ENCODE measurements at regions not wholly inside any gene's neighbourhood (a gene's known extent, or its start where the extent isn't known, plus 50 kb on each side); places are given as distances from the start of the nearest gene placed in this dataset.

DNA sequence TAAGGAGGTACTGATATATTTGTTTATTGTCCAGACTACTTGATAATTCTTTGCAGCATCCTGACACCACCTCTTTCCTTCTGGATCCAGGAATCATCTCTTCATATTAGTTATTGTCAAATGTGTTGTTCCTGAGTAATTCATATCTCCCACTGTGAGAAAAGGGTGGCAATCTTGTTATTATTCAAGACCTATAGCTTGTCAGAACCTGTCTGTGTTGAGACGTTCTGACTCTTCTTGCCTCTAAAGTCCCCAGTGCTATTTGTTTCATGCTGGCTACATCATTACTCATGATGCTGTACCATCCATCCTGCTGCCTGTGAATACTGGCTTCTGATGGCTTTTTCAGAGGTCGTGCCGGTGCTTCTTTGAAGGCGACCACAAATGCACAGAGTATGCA, 68.7 kb upstream of the TAF11L2 start:
- Histone ChIP-seq H3K9me3 (replicated peaks; ENCODE audit: control insufficient read depth, insufficient read depth, low read length) (no peaks in the 10 kb centered on the region), H3K4me3 (replicated peaks in 1 of 3; ENCODE audit: insufficient read depth in 1 of 3, low read depth in 1 of 3, low read length in 3 of 3) (no peak overlapping the region), H3K36me3 (ENCODE audit: control insufficient read depth in 2 of 2, extremely low read depth in 1 of 2, insufficient read depth in 2 of 2, low read length in 2 of 2) (no peaks in the 10 kb centered on the region), H3K79me2 (ENCODE audit: control insufficient read depth, insufficient read depth, low read length) (no peaks in the 10 kb centered on the region), H3K9me1 (replicated peaks; ENCODE audit: control insufficient read depth, extremely low read depth, insufficient read depth, low read length) (no peaks in the 10 kb centered on the region), H2AFZ (ENCODE audit: low read depth, low read length) (no peak overlapping the region), H3K4me1 (ENCODE audit: control insufficient read depth, extremely low read depth, insufficient read depth, low read length) (no peaks in the 10 kb centered on the region), H3K4me2 (ENCODE audit: insufficient read depth, low read length) (no peak overlapping the region), H3K9ac (replicated peaks; ENCODE audit: extremely low read depth, insufficient read depth, low read length) (no peak overlapping the region), H4K20me1 (replicated peaks; ENCODE audit: control insufficient read depth, extremely low read depth, insufficient read depth, low read length) (no peaks in the 10 kb centered on the region), H3K27ac (ENCODE audit: insufficient read depth, low read depth, low read length) (no peak overlapping the region), H3K27me3 (ENCODE audit: control insufficient read depth in 2 of 2, insufficient read depth in 2 of 2, low read length in 2 of 2) (peaks cover 2 to 5% of the 10 kb centered on the region in 2 experiments)
- ChIA-PET CTCF (no interaction called here), POLR2A (no interaction called here)
- FAIRE-seq, result no peak
- dilution Hi-C loops (cut with MboI; ENCODE audit: extremely low pct_ligation_motif_present, low sequenced_read_pairs), result no loop called here
- DNase-seq (ENCODE audit: low read depth, low spot score), result no peak
- intact Hi-C loops (cut with micrococcal nuclease), result no loop called here
- BruUV-seq (replicated peaks), result no TSS peak
- no peak for TF ChIP-seq FOS (IDR thresholded peaks at IDR 0.05; ENCODE audit: borderline replicate concordance, insufficient read depth, low read length)
- no peak for TF ChIP-seq POLR2AphosphoS5 (IDR thresholded peaks at IDR 0.05; ENCODE audit: insufficient read depth, low read depth, low read length)
- TF ChIP-seq EZH2 (IDR thresholded peaks at IDR 0.05; ENCODE audit: borderline replicate concordance, low read depth, low read length, severe bottlenecking), result no peak
- no peak for TF ChIP-seq POLR2A (IDR thresholded peaks at IDR 0.05; ENCODE audit: low read depth, low read length)
- TF ChIP-seq GATA2 (IDR thresholded peaks at IDR 0.05; ENCODE audit: insufficient read depth, insufficient read length, low read depth, low read length), result no peak
- TF ChIP-seq MYC (IDR thresholded peaks at IDR 0.05; ENCODE audit: low read depth, low read length), result no peak
- TF ChIP-seq, protein P1, sequence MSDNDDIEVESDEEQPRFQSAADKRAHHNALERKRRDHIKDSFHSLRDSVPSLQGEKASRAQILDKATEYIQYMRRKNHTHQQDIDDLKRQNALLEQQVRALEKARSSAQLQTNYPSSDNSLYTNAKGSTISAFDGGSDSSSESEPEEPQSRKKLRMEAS (IDR thresholded peaks at IDR 0.05; ENCODE audit: insufficient read depth, insufficient read length), result no peak
- TF ChIP-seq, protein P2, sequence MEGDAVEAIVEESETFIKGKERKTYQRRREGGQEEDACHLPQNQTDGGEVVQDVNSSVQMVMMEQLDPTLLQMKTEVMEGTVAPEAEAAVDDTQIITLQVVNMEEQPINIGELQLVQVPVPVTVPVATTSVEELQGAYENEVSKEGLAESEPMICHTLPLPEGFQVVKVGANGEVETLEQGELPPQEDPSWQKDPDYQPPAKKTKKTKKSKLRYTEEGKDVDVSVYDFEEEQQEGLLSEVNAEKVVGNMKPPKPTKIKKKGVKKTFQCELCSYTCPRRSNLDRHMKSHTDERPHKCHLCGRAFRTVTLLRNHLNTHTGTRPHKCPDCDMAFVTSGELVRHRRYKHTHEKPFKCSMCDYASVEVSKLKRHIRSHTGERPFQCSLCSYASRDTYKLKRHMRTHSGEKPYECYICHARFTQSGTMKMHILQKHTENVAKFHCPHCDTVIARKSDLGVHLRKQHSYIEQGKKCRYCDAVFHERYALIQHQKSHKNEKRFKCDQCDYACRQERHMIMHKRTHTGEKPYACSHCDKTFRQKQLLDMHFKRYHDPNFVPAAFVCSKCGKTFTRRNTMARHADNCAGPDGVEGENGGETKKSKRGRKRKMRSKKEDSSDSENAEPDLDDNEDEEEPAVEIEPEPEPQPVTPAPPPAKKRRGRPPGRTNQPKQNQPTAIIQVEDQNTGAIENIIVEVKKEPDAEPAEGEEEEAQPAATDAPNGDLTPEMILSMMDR (IDR thresholded peaks at IDR 0.05; ENCODE audit: extremely low read depth in 1 of 2, insufficient read depth in 1 of 2, low read depth in 1 of 2, low read length in 2 of 2), result no peak
- no peak for TF ChIP-seq JUN (IDR thresholded peaks at IDR 0.05; ENCODE audit: borderline replicate concordance, insufficient read depth, insufficient read length, low read depth)
